Iris pigment epithelial cell (primary cell): ENCODE measurements at regions not wholly inside any gene's neighbourhood (a gene's known extent, or its start where the extent isn't known, plus 50 kb on each side); places are given as distances from the start of the nearest gene placed in this dataset.

Experiments
- DNase-seq: peaks from one replicate; pipeline ENCODE4 v3.0.0-alpha.2; 2011; ENCODE audit warnings: low read depth

DNA sequence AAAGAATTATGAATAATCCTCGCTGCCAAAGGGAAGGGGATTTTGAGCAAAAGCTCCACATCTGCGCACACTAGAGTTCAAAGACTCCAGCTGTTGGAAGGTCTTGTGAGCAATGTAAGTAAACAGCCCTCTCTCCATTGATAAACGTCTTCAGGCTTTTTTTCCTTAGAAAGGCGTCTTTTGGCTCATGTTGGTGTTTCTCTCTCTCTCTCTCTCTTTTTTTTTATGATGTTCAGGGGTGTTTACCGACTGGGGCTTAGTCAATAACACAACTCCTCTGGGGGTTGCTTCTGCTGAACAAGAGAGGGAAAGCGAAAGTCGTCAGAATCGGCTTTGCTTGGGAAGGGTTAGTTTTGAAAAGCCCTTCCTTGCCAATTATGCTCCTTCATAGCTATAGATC, 53.2 kb upstream of the C1QTNF7 start:
- DNase-seq = peak; percentile 63

DNA sequence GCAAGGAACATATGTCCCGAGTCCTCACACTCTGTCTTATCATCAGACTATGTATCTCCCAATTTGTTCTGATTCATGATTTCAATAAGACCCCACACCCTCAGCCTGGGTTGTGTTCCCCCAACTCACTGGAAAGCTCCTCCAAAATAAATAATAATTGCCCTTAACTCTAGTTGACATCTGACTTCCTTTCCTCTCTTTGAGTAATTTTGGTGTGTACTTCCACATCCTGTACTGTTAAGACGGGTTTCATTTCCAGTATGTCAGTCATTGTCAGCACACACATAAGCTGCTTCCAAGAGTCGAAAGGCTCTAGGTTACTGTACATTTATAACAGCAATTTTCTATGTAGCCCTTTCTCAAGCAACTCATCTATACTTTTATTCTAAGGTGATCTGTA, 52.2 kb upstream of the C1QTNF7 start:
- DNase-seq = peak; percentile 39

DNA sequence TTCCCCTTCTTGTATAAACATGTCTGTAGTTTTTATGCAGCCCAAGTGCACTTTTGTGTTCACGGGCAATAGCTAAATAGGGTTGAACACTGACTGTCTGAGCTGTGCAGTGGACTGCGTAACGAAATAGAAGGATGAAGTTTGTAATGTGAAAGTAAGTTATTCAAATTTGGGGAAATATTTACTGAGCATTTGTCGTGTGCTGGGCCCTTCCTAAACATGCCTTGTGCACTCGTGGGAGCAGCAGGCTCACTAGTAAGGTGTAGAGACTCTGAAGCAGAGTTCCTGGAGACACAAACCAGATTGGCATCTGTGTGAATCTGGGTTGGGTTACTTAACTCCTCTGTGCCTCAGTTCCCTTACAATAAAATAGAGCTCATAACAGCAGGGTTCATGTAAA, 51.7 kb upstream of the C1QTNF7 start:
- DNase-seq = no peak

DNA sequence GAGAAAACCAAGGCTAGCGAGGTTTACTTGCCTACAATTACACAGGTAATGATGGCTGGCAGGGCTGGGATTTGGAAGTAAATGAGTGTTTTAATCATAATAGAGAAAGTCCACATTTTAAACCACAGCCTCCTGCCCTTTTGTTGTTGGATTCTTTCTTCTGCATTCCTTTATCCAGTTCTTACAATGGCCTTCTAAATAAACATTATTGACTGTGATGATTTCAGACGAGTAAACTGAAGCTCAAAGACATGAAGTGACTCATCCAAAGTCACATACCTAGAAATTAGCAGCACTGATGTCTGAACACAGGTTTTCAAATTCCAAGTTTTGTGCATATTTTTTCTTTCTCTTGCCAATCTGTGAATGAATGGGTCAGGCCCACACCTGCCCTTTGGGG, 51.2 kb upstream of the C1QTNF7 start:
- DNase-seq = peak; percentile 75
